ENCODE measurements at regions not wholly inside any gene's neighbourhood (a gene's known extent, or its start where the extent isn't known, plus 50 kb on each side); places are given as distances from the start of the nearest gene placed in this dataset.

GRCh38 chr16:62477796-62478195, 441.6 kb upstream of the CDH8 start:
- ATAC-seq, result no peak
- Mint-ChIP-seq H3K36me3 (no peaks in the 10 kb centered on the region), H3K9me3 (peaks cover 0 to 48% (median 17%) of the 10 kb centered on the region in 9 donors), H3K27me3 (no peaks in the 10 kb centered on the region), H3K4me3 (no peak overlapping the region), H3K4me1 (no peaks in the 10 kb centered on the region), H3K27ac (no peak overlapping the region)
- no peak for DNase-seq
- POLR2A ChIA-PET, result no interaction called here

GRCh38 chr16:62475573-62475972, 439.3 kb upstream of the CDH8 start:
- Mint-ChIP-seq H3K4me1 (no peaks in the 10 kb centered on the region), H3K27me3 (no peaks in the 10 kb centered on the region), H3K27ac (no peak overlapping the region), H3K9me3 (peaks cover 8 to 62% (median 29%) of the 10 kb centered on the region in 9 donors), H3K36me3 (peaks cover 0 to 12% (median 0%) of the 10 kb centered on the region in 3 donors), H3K4me3 (no peak overlapping the region)
- ATAC-seq (no peak), DNase-seq (no peak)
- POLR2A ChIA-PET, result no interaction called here

- no peaks in the 10 kb centered on the region for H3K27me3 Mint-ChIP-seq
- ATAC-seq (no peak), DNase-seq (no peak)
- POLR2A ChIA-PET, result no interaction called here
- peaks cover 6 to 67% (median 20%) of the 10 kb centered on the region in 9 donors for H3K9me3 Mint-ChIP-seq
- H3K4me3 Mint-ChIP-seq, result no peak overlapping the region
- H3K36me3 Mint-ChIP-seq, result peaks cover 0 to 7% (median 0%) of the 10 kb centered on the region in 3 donors
- H3K27ac Mint-ChIP-seq, result no peak overlapping the region
- no peaks in the 10 kb centered on the region for H3K4me1 Mint-ChIP-seq
Measured at GRCh38 chr16:62462971-62463370, 426.7 kb upstream of the CDH8 start.

- H3K4me3 Mint-ChIP-seq, result no peak overlapping the region
- H3K27ac Mint-ChIP-seq, result no peak overlapping the region
- H3K9me3 Mint-ChIP-seq, result peaks cover 11 to 46% (median 21%) of the 10 kb centered on the region in 9 donors
- no peaks in the 10 kb centered on the region for H3K4me1 Mint-ChIP-seq
- POLR2A ChIA-PET, result no interaction called here
- H3K27me3 Mint-ChIP-seq, result no peaks in the 10 kb centered on the region
- peaks cover 0 to 5% (median 0%) of the 10 kb centered on the region in 3 donors for H3K36me3 Mint-ChIP-seq
- DNase-seq (no peak), ATAC-seq (no peak)
Measured at GRCh38 chr16:62450291-62450690, 414.1 kb upstream of the CDH8 start.

- Mint-ChIP-seq H3K27me3 (no peaks in the 10 kb centered on the region), H3K36me3 (peaks cover 0 to 9% (median 0%) of the 10 kb centered on the region in 3 donors), H3K9me3 (peaks cover 11 to 54% (median 27%) of the 10 kb centered on the region in 9 donors), H3K4me1 (no peaks in the 10 kb centered on the region), H3K4me3 (no peak overlapping the region), H3K27ac (no peak overlapping the region)
- POLR2A ChIA-PET, result no interaction called here
- no peak for DNase-seq
- no peak for ATAC-seq
Measured at GRCh38 chr16:62445909-62446308, 409.7 kb upstream of the CDH8 start.

GRCh38 chr16:62424206-62424605, 388.0 kb upstream of the CDH8 start:
- Mint-ChIP-seq H3K4me3 (no peak overlapping the region), H3K27me3 (no peaks in the 10 kb centered on the region), H3K36me3 (peaks cover 0 to 5% (median 0%) of the 10 kb centered on the region in 3 donors), H3K9me3 (peaks cover 9 to 33% (median 19%) of the 10 kb centered on the region in 9 donors), H3K27ac (no peak overlapping the region), H3K4me1 (no peaks in the 10 kb centered on the region)
- no peak for DNase-seq
- ATAC-seq, result no peak
- POLR2A ChIA-PET, result no interaction called here

GRCh38 chr16:62408760-62409159, 372.5 kb upstream of the CDH8 start:
- no peaks in the 10 kb centered on the region for H3K27me3 Mint-ChIP-seq
- peaks cover 3 to 32% (median 18%) of the 10 kb centered on the region in 9 donors for H3K9me3 Mint-ChIP-seq
- H3K27ac Mint-ChIP-seq, result no peak overlapping the region
- POLR2A ChIA-PET, result no interaction called here
- no peaks in the 10 kb centered on the region for H3K36me3 Mint-ChIP-seq
- H3K4me1 Mint-ChIP-seq, result no peaks in the 10 kb centered on the region
- ATAC-seq (no peak), DNase-seq (no peak)
- H3K4me3 Mint-ChIP-seq, result no peak overlapping the region

GRCh38 chr16:62406387-62406786, 370.1 kb upstream of the CDH8 start:
- Mint-ChIP-seq H3K27me3 (no peaks in the 10 kb centered on the region), H3K4me3 (no peak overlapping the region), H3K9me3 (peaks cover 5 to 20% (median 11%) of the 10 kb centered on the region in 9 donors), H3K4me1 (no peaks in the 10 kb centered on the region), H3K36me3 (no peaks in the 10 kb centered on the region), H3K27ac (no peak overlapping the region)
- POLR2A ChIA-PET, result no interaction called here
- no peak for DNase-seq
- ATAC-seq, result no peak

GRCh38 chr16:62404842-62405611, 368.8 kb upstream of the CDH8 start:
- ATAC-seq (no peak), DNase-seq (no peak)
- Mint-ChIP-seq H3K4me1 (no peaks in the 10 kb centered on the region), H3K9me3 (peaks cover 5 to 29% (median 9%) of the 10 kb centered on the region in 9 donors), H3K27ac (no peak overlapping the region), H3K27me3 (no peaks in the 10 kb centered on the region), H3K36me3 (peaks cover 0 to 4% (median 0%) of the 10 kb centered on the region in 3 donors), H3K4me3 (no peak overlapping the region)
- POLR2A ChIA-PET, result no interaction called here

- H3K27ac Mint-ChIP-seq, result no peak overlapping the region
- H3K9me3 Mint-ChIP-seq, result peaks cover 0 to 50% (median 20%) of the 10 kb centered on the region in 9 donors
- no peaks in the 10 kb centered on the region for H3K4me1 Mint-ChIP-seq
Measured at GRCh38 chr16:62392698-62393097, 356.5 kb upstream of the CDH8 start.

GRCh38 chr16:62391940-62392339, 355.7 kb upstream of the CDH8 start:
- H3K4me1 Mint-ChIP-seq, result no peaks in the 10 kb centered on the region
- peaks cover 0 to 9% (median 0%) of the 10 kb centered on the region in 3 donors for H3K36me3 Mint-ChIP-seq
- peaks cover 0 to 54% (median 23%) of the 10 kb centered on the region in 9 donors for H3K9me3 Mint-ChIP-seq
- ATAC-seq, result no peak
- no peak overlapping the region for H3K27ac Mint-ChIP-seq
- no peak overlapping the region for H3K4me3 Mint-ChIP-seq
- DNase-seq, result no peak
- POLR2A ChIA-PET, result no interaction called here
- no peaks in the 10 kb centered on the region for H3K27me3 Mint-ChIP-seq

More at GRCh38 chr16:62392698-62393097, 356.5 kb upstream of the CDH8 start:
- POLR2A ChIA-PET, result no interaction called here
- DNase-seq (no peak), ATAC-seq (no peak)
- no peak overlapping the region for H3K4me3 Mint-ChIP-seq
- no peaks in the 10 kb centered on the region for H3K27me3 Mint-ChIP-seq
- peaks cover 0 to 9% (median 0%) of the 10 kb centered on the region in 3 donors for H3K36me3 Mint-ChIP-seq

GRCh38 chr16:62391134-62391533, 354.9 kb upstream of the CDH8 start:
- POLR2A ChIA-PET, result no interaction called here
- no peaks in the 10 kb centered on the region for H3K27me3 Mint-ChIP-seq
- no peak overlapping the region for H3K4me3 Mint-ChIP-seq
- no peaks in the 10 kb centered on the region for H3K4me1 Mint-ChIP-seq
- H3K9me3 Mint-ChIP-seq, result peaks cover 0 to 55% (median 20%) of the 10 kb centered on the region in 9 donors
- no peak overlapping the region for H3K27ac Mint-ChIP-seq
- ATAC-seq (no peak), DNase-seq (no peak)
- peaks cover 0 to 12% (median 0%) of the 10 kb centered on the region in 3 donors for H3K36me3 Mint-ChIP-seq

GRCh38 chr16:62390214-62390613, 354.0 kb upstream of the CDH8 start:
- DNase-seq (no peak), ATAC-seq (no peak)
- Mint-ChIP-seq H3K36me3 (peaks cover 0 to 15% (median 0%) of the 10 kb centered on the region in 3 donors), H3K27ac (no peak overlapping the region), H3K4me3 (no peak overlapping the region), H3K9me3 (peaks cover 0 to 51% (median 20%) of the 10 kb centered on the region in 9 donors), H3K27me3 (no peaks in the 10 kb centered on the region), H3K4me1 (no peaks in the 10 kb centered on the region)
- POLR2A ChIA-PET, result no interaction called here

GRCh38 chr16:62386411-62386810, 350.2 kb upstream of the CDH8 start:
- Mint-ChIP-seq H3K4me3 (no peak overlapping the region), H3K27me3 (no peaks in the 10 kb centered on the region), H3K27ac (no peak overlapping the region), H3K4me1 (no peaks in the 10 kb centered on the region), H3K9me3 (peaks cover 2 to 57% (median 23%) of the 10 kb centered on the region in 9 donors), H3K36me3 (peaks cover 0 to 16% (median 0%) of the 10 kb centered on the region in 3 donors)
- DNase-seq (no peak), ATAC-seq (no peak)
- POLR2A ChIA-PET, result no interaction called here
